ENCODE measurements at regions not wholly inside any gene's neighbourhood (a gene's known extent, or its start where the extent isn't known, plus 50 kb on each side); places are given as distances from the start of the nearest gene placed in this dataset.

DNA sequence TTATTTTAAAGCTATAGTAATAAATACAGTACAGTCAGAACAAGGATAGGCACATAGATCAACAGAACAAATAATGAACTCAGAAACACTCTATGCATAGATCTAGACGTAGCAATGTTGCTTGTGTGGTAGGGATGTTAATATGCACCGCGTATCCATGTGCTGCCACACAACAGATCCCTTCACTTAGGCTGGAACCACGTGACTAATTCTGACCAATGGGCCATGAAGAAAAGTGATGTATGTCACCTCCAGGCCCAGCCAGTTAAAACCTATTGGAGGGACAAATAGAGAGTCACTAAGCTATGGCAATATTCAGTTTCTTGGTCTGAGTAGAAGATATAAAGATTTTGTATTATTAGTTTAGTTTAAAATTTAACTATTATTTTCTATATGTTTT, 91.4 kb downstream of the ADAMTS1 start:
- WGBS (ENCODE audit: missing lambda C conversion rate), result 55% methylated on average over 4 of the region's 4 CpGs
- H3K9me3 ChIP-seq, result no peaks in the 10 kb centered on the region
- DNase-seq (ENCODE audit: low read depth in 1 of 2, low spot score in 1 of 2) (no peak), ATAC-seq (no peak), FAIRE-seq (no peak)
- TF ChIP-seq, protein P1, sequence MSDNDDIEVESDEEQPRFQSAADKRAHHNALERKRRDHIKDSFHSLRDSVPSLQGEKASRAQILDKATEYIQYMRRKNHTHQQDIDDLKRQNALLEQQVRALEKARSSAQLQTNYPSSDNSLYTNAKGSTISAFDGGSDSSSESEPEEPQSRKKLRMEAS (IDR thresholded peaks at IDR 0.05), result no peak
- no peak for TF ChIP-seq ZC3H11A (IDR thresholded peaks at IDR 0.05)
- no peak for TF ChIP-seq JUN (IDR thresholded peaks at IDR 0.05)
- no peak for TF ChIP-seq CBX8 (IDR thresholded peaks at IDR 0.05)
- no peak for TF ChIP-seq KDM1A (IDR thresholded peaks at IDR 0.05; ENCODE audit: low read depth)
- no peak for TF ChIP-seq SMC3 (IDR thresholded peaks at IDR 0.05)
- TF ChIP-seq PBX3 (IDR thresholded peaks at IDR 0.05), result no peak
- no peak for TF ChIP-seq ZSCAN20 (CRISPR knock-in tag; IDR thresholded peaks at IDR 0.05)
- TF ChIP-seq GATA3 (IDR thresholded peaks at IDR 0.05; ENCODE audit: borderline replicate concordance), result no peak
- TF ChIP-seq, protein P2, sequence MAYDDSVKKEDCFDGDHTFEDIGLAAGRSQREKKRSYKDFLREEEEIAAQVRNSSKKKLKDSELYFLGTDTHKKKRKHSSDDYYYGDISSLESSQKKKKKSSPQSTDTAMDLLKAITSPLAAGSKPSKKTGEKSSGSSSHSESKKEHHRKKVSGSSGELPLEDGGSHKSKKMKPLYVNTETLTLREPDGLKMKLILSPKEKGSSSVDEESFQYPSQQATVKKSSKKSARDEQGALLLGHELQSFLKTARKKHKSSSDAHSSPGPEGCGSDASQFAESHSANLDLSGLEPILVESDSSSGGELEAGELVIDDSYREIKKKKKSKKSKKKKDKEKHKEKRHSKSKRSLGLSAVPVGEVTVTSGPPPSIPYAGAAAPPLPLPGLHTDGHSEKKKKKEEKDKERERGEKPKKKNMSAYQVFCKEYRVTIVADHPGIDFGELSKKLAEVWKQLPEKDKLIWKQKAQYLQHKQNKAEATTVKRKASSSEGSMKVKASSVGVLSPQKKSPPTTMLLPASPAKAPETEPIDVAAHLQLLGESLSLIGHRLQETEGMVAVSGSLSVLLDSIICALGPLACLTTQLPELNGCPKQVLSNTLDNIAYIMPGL (CRISPR knock-in tag; IDR thresholded peaks at IDR 0.05; ENCODE audit: borderline replicate concordance), result no peak
- TF ChIP-seq EP300 (IDR thresholded peaks at IDR 0.05), result no peak
- no peak for TF ChIP-seq TFCP2L1 (CRISPR knock-in tag; IDR thresholded peaks at IDR 0.05)
- no peak for TF ChIP-seq RFX5 (IDR thresholded peaks at IDR 0.05)
- no peak for TF ChIP-seq BCL3 (IDR thresholded peaks at IDR 0.05)
- TF ChIP-seq RARB (CRISPR knock-in tag; IDR thresholded peaks at IDR 0.05), result no peak
- no peaks in the 10 kb centered on the region for H3K4me1 ChIP-seq
- ChIA-PET CTCF (no interaction called here), POLR2A (no interaction called here)
- no peak overlapping the region for H3K27ac ChIP-seq
- no peak overlapping the region for H3K4me3 ChIP-seq
- H3K4me2 ChIP-seq, result no peak overlapping the region

GRCh38 chr21:26752849-26753248, 92.4 kb downstream of the ADAMTS1 start:
- no peak overlapping the region for H3K4me3 ChIP-seq
- DNase-seq (ENCODE audit: low read depth in 1 of 2, low spot score in 1 of 2) (no peak), FAIRE-seq (no peak), ATAC-seq (no peak)
- ChIA-PET POLR2A (no interaction called here), CTCF (no interaction called here)
- 1% methylated on average over 2 of the region's 2 CpGs for WGBS (ENCODE audit: missing lambda C conversion rate)
- no peak overlapping the region for H3K4me2 ChIP-seq
- H3K27ac ChIP-seq, result no peak overlapping the region
- no peaks in the 10 kb centered on the region for H3K4me1 ChIP-seq
- TF ChIP-seq NR3C1 (IDR thresholded peaks at IDR 0.05), result no peak
- TF ChIP-seq, protein P3, sequence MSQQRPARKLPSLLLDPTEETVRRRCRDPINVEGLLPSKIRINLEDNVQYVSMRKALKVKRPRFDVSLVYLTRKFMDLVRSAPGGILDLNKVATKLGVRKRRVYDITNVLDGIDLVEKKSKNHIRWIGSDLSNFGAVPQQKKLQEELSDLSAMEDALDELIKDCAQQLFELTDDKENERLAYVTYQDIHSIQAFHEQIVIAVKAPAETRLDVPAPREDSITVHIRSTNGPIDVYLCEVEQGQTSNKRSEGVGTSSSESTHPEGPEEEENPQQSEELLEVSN (IDR thresholded peaks at IDR 0.05; ENCODE audit: borderline replicate concordance, low read depth), result no peak
- H3K9me3 ChIP-seq, result no peaks in the 10 kb centered on the region

- ATAC-seq (no peak), DNase-seq (ENCODE audit: low read depth in 1 of 2, low spot score in 1 of 2) (no peak), FAIRE-seq (no peak)
- ChIA-PET CTCF (interaction anchor here (0.5 kb wide), 1 partner anchor 372 kb away, joined by 3 read pairs; no protein-coding TSS in a partner anchor), POLR2A (no interaction called here)
- Histone ChIP-seq H3K4me2 (no peak overlapping the region), H3K4me3 (no peak overlapping the region), H3K27ac (no peak overlapping the region), H3K9me3 (no peaks in the 10 kb centered on the region), H3K4me1 (no peaks in the 10 kb centered on the region)
- 39% methylated on average over 4 of the region's 4 CpGs for WGBS (ENCODE audit: missing lambda C conversion rate)
- TF ChIP-seq KDM5A (IDR thresholded peaks at IDR 0.05) (no peak), ZFP36 (IDR thresholded peaks at IDR 0.05; ENCODE audit: borderline replicate concordance, partially characterized antibody) (no peak), ZNF302 (CRISPR knock-in tag; IDR thresholded peaks at IDR 0.05) (no peak), ZSCAN20 (CRISPR knock-in tag; IDR thresholded peaks at IDR 0.05) (no peak), SREBF2 (IDR thresholded peaks at IDR 0.05) (no peak), POLR2A (IDR thresholded peaks at IDR 0.05; ENCODE audit: low read length) (no peak), RFX5 (IDR thresholded peaks at IDR 0.05) (no peak)
- TF ChIP-seq, protein P4, sequence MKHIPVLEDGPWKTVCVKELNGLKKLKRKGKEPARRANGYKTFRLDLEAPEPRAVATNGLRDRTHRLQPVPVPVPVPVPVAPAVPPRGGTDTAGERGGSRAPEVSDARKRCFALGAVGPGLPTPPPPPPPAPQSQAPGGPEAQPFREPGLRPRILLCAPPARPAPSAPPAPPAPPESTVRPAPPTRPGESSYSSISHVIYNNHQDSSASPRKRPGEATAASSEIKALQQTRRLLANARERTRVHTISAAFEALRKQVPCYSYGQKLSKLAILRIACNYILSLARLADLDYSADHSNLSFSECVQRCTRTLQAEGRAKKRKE (CRISPR knock-in tag; IDR thresholded peaks at IDR 0.05; ENCODE audit: low read depth), result no peak
Observed at GRCh38 chr21:26751305-26751704, 93.9 kb downstream of the ADAMTS1 start.

Measured in A549 (cell line).